ENCODE measurements at regions not wholly inside any gene's neighbourhood (a gene's known extent, or its start where the extent isn't known, plus 50 kb on each side); places are given as distances from the start of the nearest gene placed in this dataset.
A peak's percentile ranks its signal among the peaks of the same experiment; 100 is the strongest.

DNA sequence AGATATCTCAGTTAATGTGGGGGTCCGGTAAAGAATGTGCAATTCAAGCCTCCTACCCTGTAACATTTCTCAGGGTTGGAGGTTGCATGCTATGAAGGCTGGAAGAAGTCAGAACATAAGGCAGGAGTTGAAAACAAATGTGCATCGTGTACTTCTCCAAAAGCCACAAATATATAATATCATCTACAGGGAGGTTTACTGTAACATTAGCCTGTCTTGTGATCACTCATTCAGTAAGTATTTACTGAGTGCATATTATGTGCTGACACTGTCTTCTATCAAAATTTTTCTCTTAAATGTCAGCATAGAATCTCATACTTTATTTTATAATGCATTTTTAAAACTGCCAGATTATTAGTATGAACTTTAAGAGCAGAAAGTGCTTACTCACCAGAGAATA is 105.6 kb upstream of the ZNF366 start:
- H3K27ac Mint-ChIP-seq = no peak overlapping the region
- H3K27me3 Mint-ChIP-seq = peaks cover 13% of the 10 kb centered on the region
- no peaks in the 10 kb centered on the region for H3K9me3 Mint-ChIP-seq (ENCODE audit: low read depth)
- peaks cover 8% of the 10 kb centered on the region for H3K4me1 Mint-ChIP-seq
- ChIA-PET CTCF (interaction anchor here (1.1 to 4.1 kb wide), 2 partner anchors 9 to 205 kb away, joined by 3 to 39 read pairs; partner anchors contain the start of gene TNPO1), POLR2A (no interaction called here)
- H3K36me3 Mint-ChIP-seq (ENCODE audit: low read depth) = no peaks in the 10 kb centered on the region
- intact Hi-C loops (cut with DNase I, micrococcal nuclease) = loop anchor here in 1 of 2 experiments (10.0 kb wide), 1 partner anchor 72 kb away; no protein-coding TSS in a partner anchor
- ATAC-seq (no peak), DNase-seq (no peak)
- H3K4me3 Mint-ChIP-seq = no peak overlapping the region

DNA sequence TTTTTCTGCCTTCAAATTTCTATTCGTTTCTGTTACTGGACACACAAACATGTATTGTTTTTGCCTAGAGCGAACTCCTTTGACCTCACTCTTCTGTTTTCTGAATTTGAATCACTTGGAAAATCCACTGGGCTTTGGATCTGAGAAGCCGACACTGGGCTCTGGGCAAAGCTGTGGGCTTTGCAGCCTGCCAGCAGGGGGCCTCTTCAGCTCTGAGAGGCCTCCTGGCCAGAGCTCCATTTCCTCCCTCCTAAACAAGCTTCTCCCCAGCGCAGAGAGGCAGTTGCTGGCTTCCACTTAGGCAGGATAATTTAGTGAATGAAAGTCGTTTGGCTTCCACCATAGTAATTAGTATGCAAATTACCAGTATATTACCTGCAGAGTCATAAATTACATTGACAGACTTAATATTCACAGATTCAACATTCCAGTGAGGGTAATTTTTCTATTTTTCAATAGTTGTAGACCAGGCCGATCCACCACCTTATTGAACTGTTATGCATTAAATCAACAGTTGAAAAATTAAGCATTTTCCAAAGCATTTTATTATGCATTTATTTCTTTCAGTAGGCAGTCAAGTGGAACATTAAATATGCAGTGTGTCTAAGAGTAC is 104.0 kb upstream of the ZNF366 start:
- peak; percentile 74 for DNase-seq
- CTCF ChIA-PET = interaction anchor here (0.6 to 4.1 kb wide), 24 partner anchors 8 to 949 kb away, joined by 3 to 39 read pairs (median 4); partner anchors contain the start of gene TNPO1
- no peaks in the 10 kb centered on the region for H3K36me3 Mint-ChIP-seq (ENCODE audit: low read depth)
- no peaks in the 10 kb centered on the region for H3K9me3 Mint-ChIP-seq (ENCODE audit: low read depth)
- H3K27ac Mint-ChIP-seq = no peak overlapping the region
- peak; percentile 70 for ATAC-seq
- intact Hi-C loops (cut with DNase I, micrococcal nuclease) = loop anchor here (1.0 to 10.0 kb wide), 4 partner anchors 74 to 232 kb away; partner anchors contain the start of gene TNPO1 (in 2 of the 2)
- peaks cover 15% of the 10 kb centered on the region for H3K27me3 Mint-ChIP-seq
- no peak overlapping the region for H3K4me3 Mint-ChIP-seq
- POLR2A ChIA-PET = interaction anchor here (0.5 to 0.8 kb wide), 2 partner anchors 198 to 375 kb away, joined by 3 read pairs; no protein-coding TSS in a partner anchor
- H3K4me1 Mint-ChIP-seq = peaks cover 8% of the 10 kb centered on the region

DNA sequence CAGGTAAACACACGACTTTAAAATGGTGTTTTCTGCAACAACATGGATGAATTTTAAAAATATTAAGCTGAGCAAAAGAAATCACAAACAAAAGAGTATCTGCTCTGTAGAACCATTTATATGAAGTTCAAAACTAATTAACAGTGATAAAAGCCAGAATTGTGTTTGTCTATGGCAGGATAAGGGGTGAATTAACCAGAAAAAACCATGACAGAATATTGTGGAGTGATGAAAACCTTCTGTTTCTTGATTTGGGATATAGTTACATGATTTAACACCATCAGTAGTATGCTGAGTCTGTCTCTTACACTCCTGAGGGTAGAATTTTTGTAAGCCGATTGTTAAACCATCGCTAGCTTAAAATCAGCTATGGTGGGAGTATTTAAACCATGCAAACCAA is 101.7 kb upstream of the ZNF366 start:
- Mint-ChIP-seq H3K9me3 (ENCODE audit: low read depth) (no peaks in the 10 kb centered on the region), H3K27me3 (peaks cover 19% of the 10 kb centered on the region), H3K36me3 (ENCODE audit: low read depth) (no peaks in the 10 kb centered on the region), H3K4me3 (no peak overlapping the region), H3K27ac (no peak overlapping the region), H3K4me1 (peaks cover 8% of the 10 kb centered on the region)
- ATAC-seq = no peak
- ChIA-PET CTCF (interaction anchor here (0.6 to 4.1 kb wide), 3 partner anchors 209 to 233 kb away, joined by 3 to 39 read pairs (median 6); partner anchors contain the start of gene TNPO1), POLR2A (no interaction called here)
- DNase-seq = no peak
- intact Hi-C loops (cut with DNase I, micrococcal nuclease) = no loop called here

DNA sequence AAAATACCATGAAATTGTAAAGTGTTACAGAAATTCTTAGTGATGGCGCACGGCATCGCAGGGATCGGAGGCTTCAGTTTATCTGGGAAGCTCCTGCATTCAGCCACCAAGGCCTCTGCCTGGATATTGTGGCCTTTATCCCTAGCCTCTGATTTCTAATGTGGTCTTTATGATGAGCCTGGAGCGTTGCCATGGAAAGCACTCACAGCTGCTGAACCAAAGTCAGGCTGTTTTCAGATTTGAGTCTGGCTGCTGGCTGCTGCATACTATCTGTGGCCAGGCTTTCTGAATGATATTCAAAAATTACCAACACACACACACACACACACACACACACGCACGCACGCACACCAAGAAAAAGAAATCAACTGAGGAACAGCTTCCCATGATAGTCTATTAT is 101.1 kb upstream of the ZNF366 start:
- no peak for ATAC-seq
- ChIA-PET POLR2A (no interaction called here), CTCF (no interaction called here)
- intact Hi-C loops (cut with DNase I, micrococcal nuclease) = no loop called here
- H3K9me3 Mint-ChIP-seq (ENCODE audit: low read depth) = no peaks in the 10 kb centered on the region
- peaks cover 8% of the 10 kb centered on the region for H3K4me1 Mint-ChIP-seq
- H3K4me3 Mint-ChIP-seq = no peak overlapping the region
- peaks cover 19% of the 10 kb centered on the region for H3K27me3 Mint-ChIP-seq
- no peaks in the 10 kb centered on the region for H3K36me3 Mint-ChIP-seq (ENCODE audit: low read depth)
- DNase-seq = no peak
- H3K27ac Mint-ChIP-seq = no peak overlapping the region

DNA sequence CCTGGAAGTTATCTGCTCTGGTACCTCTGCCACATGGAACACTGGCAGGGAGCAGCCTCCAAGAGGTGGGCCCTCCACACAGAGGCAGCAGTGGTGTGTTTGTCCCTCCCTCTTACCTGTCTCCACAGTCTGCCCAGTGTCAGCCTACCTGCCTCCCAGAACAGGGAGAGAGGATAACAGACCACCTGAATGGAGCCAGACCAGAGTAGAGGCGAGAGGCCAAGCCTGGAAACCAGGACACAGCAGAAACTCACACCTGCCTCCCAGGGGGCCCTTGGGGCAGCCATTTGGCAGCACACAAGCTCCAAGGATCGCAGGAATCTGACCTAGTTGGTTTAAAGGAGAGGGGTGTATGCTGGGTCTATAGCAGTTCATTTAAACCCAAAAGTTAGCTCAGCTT is 100.2 kb upstream of the ZNF366 start:
- CTCF ChIA-PET = no interaction called here
- no peak overlapping the region for H3K27ac Mint-ChIP-seq
- no peaks in the 10 kb centered on the region for H3K36me3 Mint-ChIP-seq (ENCODE audit: low read depth)

DNA sequence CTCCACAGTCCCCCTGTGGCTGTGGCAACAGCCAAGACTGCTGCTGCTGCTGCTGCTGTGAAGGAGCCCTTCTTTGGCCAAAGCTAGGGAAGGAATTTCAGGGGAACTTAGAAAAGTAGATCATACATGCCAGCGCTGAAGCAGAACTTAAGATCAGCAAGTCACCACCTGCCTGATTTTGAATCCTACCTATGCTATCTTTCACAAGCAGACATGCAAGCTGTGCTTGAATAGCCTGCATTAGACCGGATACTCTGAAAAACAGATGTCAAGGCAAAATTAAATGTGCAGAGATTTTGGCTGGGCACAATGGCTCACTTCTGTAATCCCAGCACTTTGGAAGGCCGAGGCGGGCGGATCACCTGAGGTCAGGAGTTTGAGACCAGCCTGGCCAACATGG is 99.3 kb upstream of the ZNF366 start:
- no peak overlapping the region for H3K27ac Mint-ChIP-seq
- no peaks in the 10 kb centered on the region for H3K36me3 Mint-ChIP-seq (ENCODE audit: low read depth)
- ATAC-seq (no peak), DNase-seq (no peak)
- ChIA-PET POLR2A (no interaction called here), CTCF (no interaction called here)
- H3K4me3 Mint-ChIP-seq = no peak overlapping the region
- no peaks in the 10 kb centered on the region for H3K9me3 Mint-ChIP-seq (ENCODE audit: low read depth)
- H3K4me1 Mint-ChIP-seq = peaks cover 8% of the 10 kb centered on the region
- H3K27me3 Mint-ChIP-seq = peaks cover 19% of the 10 kb centered on the region
- intact Hi-C loops (cut with DNase I, micrococcal nuclease) = no loop called here

More for the DNA sequence above, 100.2 kb upstream of the ZNF366 start:
- Mint-ChIP-seq H3K9me3 (ENCODE audit: low read depth) (no peaks in the 10 kb centered on the region), H3K27me3 (peaks cover 19% of the 10 kb centered on the region), H3K4me1 (peaks cover 8% of the 10 kb centered on the region), H3K4me3 (no peak overlapping the region)
- DNase-seq = no peak
- intact Hi-C loops (cut with DNase I, micrococcal nuclease) = no loop called here
- no peak for ATAC-seq
- POLR2A ChIA-PET = no interaction called here

DNA sequence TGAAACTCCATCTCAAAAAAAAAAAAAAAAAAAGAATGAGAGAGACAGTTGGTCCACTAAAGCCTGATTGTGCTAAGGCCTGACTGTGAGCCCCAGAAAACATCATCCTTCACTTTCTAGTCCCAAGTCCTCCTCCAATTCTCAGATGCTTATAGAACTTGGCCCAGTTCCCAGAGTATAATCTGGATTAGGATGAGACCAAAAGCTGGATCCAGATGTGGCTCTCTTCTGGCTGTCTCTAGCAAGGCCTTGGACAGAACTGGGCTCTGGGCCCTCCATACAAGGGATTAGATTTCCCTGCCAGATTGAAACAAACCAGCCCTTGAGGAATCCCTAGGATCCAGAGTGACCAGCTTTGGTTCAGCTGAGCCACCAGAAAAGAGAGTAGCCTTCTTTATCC is 98.4 kb upstream of the ZNF366 start:
- intact Hi-C loops (cut with DNase I, micrococcal nuclease) = no loop called here
- POLR2A ChIA-PET = no interaction called here
- Mint-ChIP-seq H3K27me3 (peaks cover 13% of the 10 kb centered on the region), H3K36me3 (ENCODE audit: low read depth) (no peaks in the 10 kb centered on the region), H3K9me3 (ENCODE audit: low read depth) (no peaks in the 10 kb centered on the region), H3K4me3 (no peak overlapping the region), H3K4me1 (no peaks in the 10 kb centered on the region), H3K27ac (no peak overlapping the region)
- CTCF ChIA-PET = no interaction called here
- DNase-seq = no peak
- ATAC-seq = no peak

DNA sequence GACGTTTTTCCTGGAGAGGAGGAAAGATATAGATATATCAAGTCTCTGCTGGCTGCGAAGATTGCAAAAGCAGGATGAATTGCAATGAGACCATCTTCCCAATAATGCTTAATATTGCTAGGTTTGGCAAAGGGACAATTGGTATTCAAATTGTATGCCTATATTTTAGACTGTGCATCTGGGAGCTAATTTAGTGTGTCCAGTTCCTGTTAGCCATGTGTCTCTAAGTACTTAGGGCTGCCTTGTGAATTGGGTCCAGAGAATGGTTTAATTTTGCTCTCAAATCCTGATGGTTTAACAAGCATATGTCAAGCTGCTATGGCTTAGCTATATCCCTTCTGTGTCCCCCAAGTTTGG is 97.6 kb upstream of the ZNF366 start:
- H3K4me1 Mint-ChIP-seq = no peaks in the 10 kb centered on the region
- ATAC-seq (no peak), DNase-seq (no peak)
- H3K27ac Mint-ChIP-seq = no peak overlapping the region
- no peak overlapping the region for H3K4me3 Mint-ChIP-seq
- POLR2A ChIA-PET = no interaction called here
- peaks cover 9% of the 10 kb centered on the region for H3K27me3 Mint-ChIP-seq
- H3K9me3 Mint-ChIP-seq (ENCODE audit: low read depth) = no peaks in the 10 kb centered on the region
- no peaks in the 10 kb centered on the region for H3K36me3 Mint-ChIP-seq (ENCODE audit: low read depth)
- CTCF ChIA-PET = no interaction called here
- intact Hi-C loops (cut with DNase I, micrococcal nuclease) = no loop called here

DNA sequence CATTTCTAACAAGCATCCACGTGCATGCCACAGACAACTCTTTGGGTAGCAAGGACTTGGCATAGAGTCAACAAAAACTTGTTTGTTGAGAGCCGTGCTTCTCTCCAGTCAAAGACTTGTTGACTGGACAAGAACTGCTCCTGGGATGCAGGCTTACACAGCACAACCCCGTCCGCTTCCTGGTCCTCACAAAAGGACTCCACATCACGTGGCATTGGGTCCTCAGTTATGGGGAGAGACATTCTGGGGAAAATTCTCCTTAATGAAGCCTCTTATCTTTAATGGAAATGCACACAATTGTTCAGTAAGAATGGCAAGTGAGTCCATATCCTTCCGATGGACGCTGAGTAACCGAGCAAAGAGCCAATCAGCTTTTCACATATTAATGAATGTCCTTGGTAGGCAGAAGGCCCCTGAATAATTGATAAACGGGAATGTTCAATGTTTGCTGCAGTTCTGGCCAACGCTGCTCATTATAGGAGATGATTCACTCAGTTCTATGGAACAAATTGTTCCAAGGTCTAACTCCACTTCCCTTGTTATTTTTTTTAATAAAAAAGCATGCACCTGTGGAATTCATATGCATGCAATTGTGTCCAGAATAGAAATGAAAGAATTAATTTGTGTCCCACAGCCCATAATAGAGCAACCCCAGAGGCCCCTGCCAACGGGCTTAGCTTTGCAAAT is 97.0 kb upstream of the ZNF366 start:
- DNase-seq (no peak), ATAC-seq (no peak)
- intact Hi-C loops (cut with DNase I, micrococcal nuclease) = no loop called here
- ChIA-PET POLR2A (no interaction called here), CTCF (no interaction called here)
- no peak overlapping the region for H3K4me3 Mint-ChIP-seq
- no peaks in the 10 kb centered on the region for H3K9me3 Mint-ChIP-seq (ENCODE audit: low read depth)
- H3K27me3 Mint-ChIP-seq = peaks cover 9% of the 10 kb centered on the region
- no peak overlapping the region for H3K27ac Mint-ChIP-seq
- H3K4me1 Mint-ChIP-seq = no peaks in the 10 kb centered on the region
- H3K36me3 Mint-ChIP-seq (ENCODE audit: low read depth) = no peaks in the 10 kb centered on the region

DNA sequence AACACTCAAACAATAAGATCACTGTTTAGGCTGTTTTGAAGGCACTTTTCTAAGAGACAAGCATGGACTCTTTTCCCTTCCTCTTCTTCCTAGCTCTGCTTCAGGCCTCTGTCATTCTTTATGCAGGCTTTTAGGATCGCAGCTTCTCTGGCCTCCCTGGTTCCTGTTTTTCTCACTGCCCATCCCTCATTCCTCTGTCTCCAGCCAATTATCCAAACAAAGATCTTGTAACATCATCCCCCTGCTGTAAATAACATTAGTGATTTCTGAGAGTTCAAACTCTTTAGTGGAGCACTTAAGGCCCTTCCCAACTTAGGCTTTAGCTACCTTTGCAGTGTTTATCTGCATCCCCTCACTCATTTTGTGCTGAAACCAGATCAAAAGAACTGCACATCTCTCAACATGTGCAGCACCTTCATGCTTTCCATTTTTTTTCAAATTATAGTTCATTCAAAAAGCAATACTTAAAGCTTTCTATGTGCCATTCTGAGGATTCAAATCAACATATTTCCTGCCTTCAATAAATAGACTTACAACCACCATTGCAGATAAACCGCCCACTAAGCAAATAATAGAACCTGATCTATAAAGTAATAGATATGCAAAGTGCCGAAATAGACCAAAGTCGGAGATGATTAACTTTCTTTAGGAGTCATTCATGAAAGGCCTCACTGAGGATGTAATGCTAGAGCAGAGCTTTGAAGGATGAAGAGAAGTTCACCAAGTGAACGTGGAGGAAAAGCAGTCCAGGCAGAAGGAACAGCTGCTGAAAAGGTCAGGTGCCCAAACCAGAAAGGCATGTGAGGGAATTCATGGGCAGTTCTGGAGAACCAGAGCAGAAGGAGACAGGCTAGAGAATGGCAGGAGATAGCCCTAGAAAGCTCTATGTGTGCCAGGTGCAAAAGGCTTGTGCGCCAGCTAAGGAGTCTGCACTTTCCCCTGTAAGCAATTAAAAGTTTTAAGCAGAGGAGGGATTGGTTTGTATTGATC is 95.8 kb upstream of the ZNF366 start:
- H3K9me3 Mint-ChIP-seq (ENCODE audit: low read depth) = no peaks in the 10 kb centered on the region
- H3K27ac Mint-ChIP-seq = no peak overlapping the region
- no peaks in the 10 kb centered on the region for H3K36me3 Mint-ChIP-seq (ENCODE audit: low read depth)
- DNase-seq = no peak
- ATAC-seq = no peak
- intact Hi-C loops (cut with DNase I, micrococcal nuclease) = no loop called here
- ChIA-PET CTCF (interaction anchor here (0.6 to 0.7 kb wide), 2 partner anchors 8 to 567 kb away, joined by 3 to 4 read pairs; no protein-coding TSS in a partner anchor), POLR2A (no interaction called here)
- no peak overlapping the region for H3K4me3 Mint-ChIP-seq
- H3K4me1 Mint-ChIP-seq = peaks cover 2% of the 10 kb centered on the region
- H3K27me3 Mint-ChIP-seq = peaks cover 9% of the 10 kb centered on the region

DNA sequence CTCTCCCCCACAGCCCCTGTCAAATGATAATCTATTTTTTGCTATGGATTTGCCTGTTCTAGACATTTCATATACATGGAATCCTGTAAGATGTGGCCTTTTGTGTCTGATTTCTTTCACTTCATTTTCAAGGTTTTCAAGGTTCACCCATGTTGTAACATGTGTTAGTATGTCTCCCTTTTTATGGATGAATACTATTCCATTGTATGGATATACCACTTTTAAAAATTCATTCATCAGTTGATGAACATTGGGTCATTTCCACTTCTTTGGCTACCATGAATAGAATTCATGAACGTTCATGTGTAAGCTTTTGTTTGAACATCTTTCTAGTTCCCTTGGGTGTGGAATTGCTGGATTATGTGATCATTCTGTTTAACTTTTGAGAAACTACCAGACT is 94.7 kb upstream of the ZNF366 start:
- H3K36me3 Mint-ChIP-seq (ENCODE audit: low read depth) = no peaks in the 10 kb centered on the region
- H3K4me3 Mint-ChIP-seq = no peak overlapping the region
- DNase-seq = no peak
- ChIA-PET POLR2A (no interaction called here), CTCF (interaction anchor here (0.9 to 1.2 kb wide), 2 partner anchors 9 to 130 kb away, joined by 3 to 4 read pairs; no protein-coding TSS in a partner anchor)
- ATAC-seq = no peak
- H3K27ac Mint-ChIP-seq = no peak overlapping the region
- no peaks in the 10 kb centered on the region for H3K9me3 Mint-ChIP-seq (ENCODE audit: low read depth)
- H3K4me1 Mint-ChIP-seq = peaks cover 2% of the 10 kb centered on the region
- H3K27me3 Mint-ChIP-seq = peaks cover 9% of the 10 kb centered on the region
- intact Hi-C loops (cut with DNase I, micrococcal nuclease) = no loop called here
